Ecto neural progenitor cell (in vitro differentiated cells): ENCODE measurements at regions not wholly inside any gene's neighbourhood (a gene's known extent, or its start where the extent isn't known, plus 50 kb on each side); places are given as distances from the start of the nearest gene placed in this dataset.
"Not testable (repeated sequence)": the region's sequence is repeated elsewhere in the genome, so short reads cannot be mapped to it uniquely, and the experiment has no call there.

Experiments
- DNase-seq: peaks from one replicate; pipeline ENCODE4 v3.0.0-alpha.2; 2018; ENCODE audit warnings: low spot score

DNA sequence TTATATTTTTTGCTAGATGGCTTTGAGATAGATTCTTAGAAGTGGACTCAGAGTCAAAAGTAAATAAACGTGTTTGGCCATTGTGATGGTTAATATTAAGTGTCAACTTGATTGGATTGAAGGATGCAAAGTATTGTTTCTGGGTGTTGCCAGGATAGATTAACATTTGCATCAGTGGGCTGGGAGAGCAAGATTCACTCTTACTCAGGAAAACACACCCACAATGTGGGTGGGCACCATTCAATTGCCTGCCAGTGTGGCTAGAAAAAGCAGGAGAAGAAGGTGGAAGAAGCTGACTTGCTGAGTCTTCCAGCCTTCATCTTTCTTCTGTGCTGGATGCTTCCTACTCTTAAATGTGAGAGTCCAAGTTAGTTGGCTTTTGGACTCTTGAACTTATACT, 368.4 kb upstream of the TSPY2 start:
- DNase-seq: not testable (repeated sequence)

- not testable (repeated sequence) for DNase-seq
Measured at GRCh38 chrY:5890655-5891054, 355.4 kb upstream of the TSPY2 start.

DNA sequence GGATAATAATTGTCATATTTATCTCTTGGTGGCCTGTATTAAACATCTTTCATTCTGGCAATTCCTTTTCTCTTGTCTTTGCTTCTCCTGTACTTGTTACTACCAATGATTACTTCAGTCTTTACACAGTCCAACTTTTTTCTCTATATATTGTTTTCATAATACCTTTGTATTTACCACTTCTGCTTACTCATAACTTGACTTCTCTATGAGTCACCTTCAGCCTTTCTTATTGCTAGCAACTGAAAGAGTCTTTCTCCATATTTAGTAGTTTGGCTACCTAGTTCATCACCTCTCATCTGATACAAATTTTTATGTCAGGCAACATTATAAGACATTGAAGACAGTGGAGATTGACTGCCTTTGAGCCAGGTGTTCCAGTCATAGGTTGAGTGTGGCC, 349.3 kb upstream of the TSPY2 start:
- not testable (repeated sequence) for DNase-seq

GRCh38 chrY:5908696-5909494, 337.1 kb upstream of the TSPY2 start:
- DNase-seq: peak; percentile 0

DNA sequence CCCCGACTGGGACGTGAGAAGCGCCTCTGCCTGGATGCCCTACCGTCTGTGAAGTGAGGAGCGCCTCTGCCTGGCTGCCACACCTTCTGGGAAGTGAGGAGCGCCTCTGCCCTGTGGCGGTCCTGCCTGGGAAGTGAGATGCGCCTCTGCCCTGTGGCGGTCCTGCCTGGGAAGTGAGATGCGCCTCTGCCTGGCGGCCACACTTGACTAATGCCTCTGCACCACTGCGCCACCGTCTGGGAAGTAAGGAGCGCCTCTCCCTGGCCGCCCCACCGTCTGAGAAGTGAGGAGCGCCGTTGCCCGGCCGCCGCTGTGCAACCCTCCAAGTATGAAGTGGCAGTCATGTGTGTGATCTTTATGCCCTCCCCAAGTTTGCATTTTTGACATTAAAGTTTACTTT, 307.6 kb upstream of the TSPY2 start:
- not testable (repeated sequence) for DNase-seq

- not testable (repeated sequence) for DNase-seq
Measured at GRCh38 chrY:5946380-5947119, 299.5 kb upstream of the TSPY2 start.

DNA sequence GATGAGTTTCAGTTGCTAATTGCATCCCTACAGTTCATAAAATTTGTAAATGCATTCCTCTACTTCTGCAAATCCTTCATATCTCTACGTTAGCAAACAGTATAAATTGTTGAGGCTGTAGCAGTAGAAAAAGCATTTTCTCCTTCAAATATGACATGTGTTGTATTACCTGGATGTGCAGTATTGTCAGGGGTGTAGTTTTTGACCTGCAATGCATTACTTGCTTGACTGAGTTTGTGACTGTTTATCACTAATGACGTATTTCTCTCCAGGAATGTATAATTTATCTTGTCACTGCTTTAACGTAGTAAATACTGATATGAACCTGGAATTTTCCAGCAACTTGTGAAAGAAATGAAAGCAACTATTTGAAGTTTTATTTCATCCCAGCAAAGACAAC, 279.0 kb upstream of the TSPY2 start:
- not testable (repeated sequence) for DNase-seq

DNA sequence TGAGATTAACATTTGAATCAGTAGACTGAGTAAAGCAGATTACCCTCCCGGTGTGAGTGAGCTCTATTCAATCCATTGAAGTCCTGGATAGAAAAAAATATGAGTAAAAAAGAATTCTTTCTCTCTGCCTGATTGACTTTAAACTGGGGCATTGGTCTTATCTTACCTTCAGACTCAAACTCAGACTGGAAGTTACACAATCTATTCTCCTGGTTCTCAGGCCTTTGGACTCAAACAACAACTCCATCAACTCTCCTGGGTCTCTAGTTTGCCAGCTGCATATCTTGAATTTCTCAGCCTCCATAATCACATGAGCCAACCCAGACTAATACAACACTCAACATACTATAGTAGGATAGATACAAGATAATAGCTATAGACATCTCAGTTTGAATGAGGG, 255.4 kb upstream of the TSPY2 start:
- not testable (repeated sequence) for DNase-seq
